GM23338 (cell line): ENCODE measurements at regions not wholly inside any gene's neighbourhood (a gene's known extent, or its start where the extent isn't known, plus 50 kb on each side); places are given as distances from the start of the nearest gene placed in this dataset.

ENCODE experiments used
- ATAC-seq: fragments of 200-7000 bp; cut with Tn5 transposase; 3 replicates; pipeline ENCODE4 v1.9.1; 2020
- DNase-seq: peaks from one replicate; pipeline ENCODE4 v3.0.0-alpha.2; 2015; ENCODE audit warnings: low spot score
- H2AFZ ChIP-seq: fragments of 200-600 bp; sonication (generic); 2 replicates; pipeline ENCODE4 v1.8.0; 2016; ENCODE audit warnings: antibody characterized with exemption, mild to moderate bottlenecking, moderate library complexity
- H3F3A ChIP-seq: fragments of 200-600 bp; sonication (generic); replicated peaks from 2 replicates; pipeline ENCODE4 v1.8.0; 2017; ENCODE audit warnings: antibody characterized with exemption, mixed run types, low read depth
- H3K27ac ChIP-seq: fragments of 200-600 bp; sonication (generic); 2 replicates; pipeline ENCODE4 v1.6.1; 2016; ENCODE audit warnings: low read depth
- H3K27me3 ChIP-seq: fragments of 200-600 bp; sonication (generic); 2 replicates; pipeline ENCODE4 v1.8.0; 2016; ENCODE audit warnings: mild to moderate bottlenecking, mixed run types, moderate library complexity; ENCODE audit not compliant: insufficient read depth
- H3K36me3 ChIP-seq: fragments of 200-600 bp; sonication (generic); 2 replicates; pipeline ENCODE4 v1.8.0; 2016; ENCODE audit warnings: mild to moderate bottlenecking; ENCODE audit not compliant: insufficient read depth
- H3K4me1 ChIP-seq: fragments of 200-600 bp; sonication (generic); 2 replicates; pipeline ENCODE4 v1.8.0; 2016; ENCODE audit warnings: mild to moderate bottlenecking, moderate library complexity; ENCODE audit not compliant: insufficient read depth
- H3K4me2 ChIP-seq: fragments of 200-600 bp; sonication (generic); 2 replicates; pipeline ENCODE4 v1.7.1; 2017; ENCODE audit warnings: mixed run types
- H3K4me3 ChIP-seq: fragments of 200-600 bp; sonication (generic); 2 replicates; pipeline ENCODE4 v1.6.1; 2016; ENCODE audit warnings: mixed run types
- H3K79me2 ChIP-seq: fragments of 200-600 bp; sonication (generic); replicated peaks from 2 replicates; pipeline ENCODE4 v1.8.0; 2017; ENCODE audit warnings: mild to moderate bottlenecking; ENCODE audit not compliant: insufficient read depth
- H3K9me2 ChIP-seq: fragments of 200-600 bp; sonication (generic); 2 replicates; pipeline ENCODE4 v1.8.0; 2017; ENCODE audit not compliant: insufficient read depth
- H4K20me1 ChIP-seq: fragments of 200-600 bp; sonication (generic); replicated peaks from 2 replicates; pipeline ENCODE4 v1.8.0; 2017; ENCODE audit warnings: mild to moderate bottlenecking; ENCODE audit not compliant: insufficient read depth
- H3K27ac Mint-ChIP-seq: 2 replicates; pipeline ENCODE4 v1.8.0; 2020; ENCODE audit warnings: inconsistent platforms, mild to moderate bottlenecking, moderate library complexity, mixed read lengths
- H3K27me3 Mint-ChIP-seq: 3 replicates; pipeline ENCODE4 v1.8.0; 2022; ENCODE audit warnings: low read depth, mild to moderate bottlenecking, moderate library complexity, mixed read lengths, inconsistent platforms; ENCODE audit not compliant: insufficient read depth, poor library complexity
- H3K36me3 Mint-ChIP-seq: 3 replicates; pipeline ENCODE4 v1.8.0; 2021; ENCODE audit warnings: low read depth, mild to moderate bottlenecking, inconsistent platforms, moderate library complexity, mixed read lengths
- H3K4me1 Mint-ChIP-seq: 3 replicates; pipeline ENCODE4 v1.8.0; 2020; ENCODE audit warnings: mild to moderate bottlenecking, inconsistent platforms, mixed read lengths
- H3K4me3 Mint-ChIP-seq: 3 replicates; pipeline ENCODE4 v1.8.0; 2021; ENCODE audit warnings: moderate library complexity, mild to moderate bottlenecking, inconsistent platforms, mixed read lengths
- H3K9me3 Mint-ChIP-seq: 3 replicates; pipeline ENCODE4 v1.8.0; 2020; ENCODE audit warnings: moderate library complexity, mild to moderate bottlenecking, inconsistent platforms, mixed read lengths
- CREB1 ChIP-seq: fragments of 250-450 bp; sonication (Bioruptor Pico); IDR thresholded peaks from 2 replicates; pipeline ENCODE4 v1.5.0; 2020; ENCODE audit warnings: low read depth, mild to moderate bottlenecking, moderate library complexity
- CTCF ChIP-seq, 2 experiments: fragments of 200-600 bp in 1 of 2; sonication (generic) in 1 of 2; conservative IDR thresholded peaks; 2 replicates each; pipeline versions ENCODE4 v1.5.1 to v1.6.1; 2016 to 2017; ENCODE audit warnings: antibody characterized with exemption in 2 of 2, low read depth in 2 of 2, mild to moderate bottlenecking in 2 of 2, moderate library complexity in 1 of 2
- ETS1 ChIP-seq: IDR thresholded peaks from 2 replicates; pipeline ENCODE4 v1.6.1; 2016; ENCODE audit warnings: antibody characterized with exemption
- EZH2 ChIP-seq: fragments of 200-600 bp; sonication (generic); IDR thresholded peaks from one replicate; pipeline ENCODE4 v1.8.0; 2017; ENCODE audit warnings: antibody characterized with exemption, mild to moderate bottlenecking, low read depth; ENCODE audit not compliant: unreplicated experiment
- EZH2phosphoT487 ChIP-seq: fragments of 200-600 bp; sonication (generic); IDR thresholded peaks from one replicate; pipeline ENCODE4 v1.8.1; 2018; ENCODE audit warnings: antibody characterized with exemption; ENCODE audit not compliant: unreplicated experiment
- JUNB ChIP-seq: IDR thresholded peaks from one replicate; pipeline ENCODE4 v1.6.1; 2016; ENCODE audit warnings: antibody characterized with exemption; ENCODE audit not compliant: unreplicated experiment
- NANOG ChIP-seq: IDR thresholded peaks from 2 replicates; pipeline ENCODE4 v1.6.1; 2016; ENCODE audit warnings: antibody characterized with exemption, borderline replicate concordance
- POLR2AphosphoS5 ChIP-seq: IDR thresholded peaks from 2 replicates; pipeline ENCODE4 v1.6.1; 2016; ENCODE audit warnings: antibody characterized with exemption, low read depth
- REST ChIP-seq: IDR thresholded peaks from one replicate; pipeline ENCODE4 v1.6.1; 2018; ENCODE audit warnings: antibody characterized with exemption; ENCODE audit not compliant: unreplicated experiment
- STAT1 ChIP-seq: IDR thresholded peaks from one replicate; pipeline ENCODE4 v1.6.1; 2016; ENCODE audit warnings: antibody characterized with exemption; ENCODE audit not compliant: unreplicated experiment
- ZNF114 ChIP-seq: fragments of 250-450 bp; sonication (Bioruptor Pico); IDR thresholded peaks from 2 replicates; pipeline ENCODE4 v1.5.0; 2020; ENCODE audit warnings: mild to moderate bottlenecking, moderate library complexity
- ZNF331 ChIP-seq: fragments of 250-450 bp; sonication (Bioruptor Pico); IDR thresholded peaks from 2 replicates; pipeline ENCODE4 v1.5.0; 2020; ENCODE audit warnings: low read depth, mild to moderate bottlenecking, moderate library complexity
- ZNF462 ChIP-seq: fragments of 250-450 bp; sonication (Bioruptor Pico); IDR thresholded peaks from 2 replicates; pipeline ENCODE4 v1.5.0; 2020; ENCODE audit warnings: mild to moderate bottlenecking, moderate library complexity

- no peaks in the 10 kb centered on the region for H4K20me1 ChIP-seq
- peaks cover 6% of the 10 kb centered on the region; the same call in 1 of the 2 replicates for H3K36me3 ChIP-seq
- Mint-ChIP-seq H3K36me3 (peaks cover 4% of the 10 kb centered on the region; the same call in 2 of the 3 replicates), H3K27me3 (peaks cover 3% of the 10 kb centered on the region), H3K4me1 (no peaks in the 10 kb centered on the region), H3K27ac (no peak overlapping the region), H3K4me3 (no peak overlapping the region), H3K9me3 (peaks cover 5% of the 10 kb centered on the region; the same call in 2 of the 3 replicates)
- TF ChIP-seq EZH2phosphoT487 (no peak), POLR2AphosphoS5 (no peak), ZNF331 (CRISPR knock-in tag) (no peak), EZH2 (no peak), NANOG (no peak), REST (no peak), CREB1 (CRISPR knock-in tag) (no peak), ZNF114 (CRISPR knock-in tag) (no peak), JUNB (no peak), ETS1 (no peak), CTCF (conservative IDR thresholded peaks at IDR 0.05; ENCODE audit: low read depth in 2 of 2) (no peak), STAT1 (no peak), ZNF462 (CRISPR knock-in tag) (no peak)
- H3K79me2 ChIP-seq = no peaks in the 10 kb centered on the region
- H3K9me2 ChIP-seq = no peaks in the 10 kb centered on the region
- H3F3A ChIP-seq = no peaks in the 10 kb centered on the region
- H2AFZ ChIP-seq = no peak overlapping the region
- H3K4me3 ChIP-seq = no peak overlapping the region
- no peaks in the 10 kb centered on the region for H3K27me3 ChIP-seq
- no peak overlapping the region for H3K4me2 ChIP-seq
- no peak for ATAC-seq
- no peaks in the 10 kb centered on the region for H3K4me1 ChIP-seq
- DNase-seq = no peak
- H3K27ac ChIP-seq = no peak overlapping the region
Observed at GRCh38 chr1:192038567-192038966, 119.7 kb upstream of the RGS18 start.
